Lower lobe of right lung (tissue), 2 donors: ENCODE measurements at regions not wholly inside any gene's neighbourhood (a gene's known extent, or its start where the extent isn't known, plus 50 kb on each side); places are given as distances from the start of the nearest gene placed in this dataset.
"Not testable (repeated sequence)": the region's sequence is repeated elsewhere in the genome, so short reads cannot be mapped to it uniquely, and the experiment has no call there.

Experiments used
- ATAC-seq, 2 donors: fragments of 200-7000 bp; cut with Tn5 transposase; one replicate each; pipeline ENCODE4 v1.9.1; 2020 to 2022; ENCODE audit warnings: mild to moderate bottlenecking in 2 of 2, moderate library complexity in 2 of 2
- DNase-seq: peaks from one replicate; pipeline ENCODE4 v3.0.0-alpha.2; 2020
- H3K27ac ChIP-seq: fragments of 200-600 bp; one replicate; pipeline ENCODE4 v1.8.0; 2022
- H3K27me3 ChIP-seq: fragments of 200-600 bp; one replicate; pipeline ENCODE4 v1.8.0; 2022; ENCODE audit warnings: low read depth
- H3K36me3 ChIP-seq: fragments of 200-600 bp; one replicate; pipeline ENCODE4 v1.8.0; 2022; ENCODE audit warnings: mild to moderate bottlenecking
- H3K4me1 ChIP-seq: fragments of 200-600 bp; one replicate; pipeline ENCODE4 v1.8.0; 2022
- H3K4me3 ChIP-seq: fragments of 200-600 bp; one replicate; pipeline ENCODE4 v1.8.0; 2022; ENCODE audit warnings: mild to moderate bottlenecking
- H3K9me3 ChIP-seq: fragments of 200-600 bp; one replicate; pipeline ENCODE4 v1.8.0; 2022
- intact Hi-C: fragments of 100-400 bp; cut with DNase I; formaldehyde crosslinking; loops from one replicate; pipeline ENCODE4 v1.11.0; 2022
- TF ChIP-seq, protein P1 (sequence below): fragments of 200-600 bp; IDR thresholded peaks from one replicate; pipeline ENCODE4 v1.8.0; 2022; ENCODE audit warnings: antibody characterized with exemption, mild to moderate bottlenecking
- donor health status: DM: no; HTN: yes; CAD: no; lungs with severe emphysema.

DNA sequence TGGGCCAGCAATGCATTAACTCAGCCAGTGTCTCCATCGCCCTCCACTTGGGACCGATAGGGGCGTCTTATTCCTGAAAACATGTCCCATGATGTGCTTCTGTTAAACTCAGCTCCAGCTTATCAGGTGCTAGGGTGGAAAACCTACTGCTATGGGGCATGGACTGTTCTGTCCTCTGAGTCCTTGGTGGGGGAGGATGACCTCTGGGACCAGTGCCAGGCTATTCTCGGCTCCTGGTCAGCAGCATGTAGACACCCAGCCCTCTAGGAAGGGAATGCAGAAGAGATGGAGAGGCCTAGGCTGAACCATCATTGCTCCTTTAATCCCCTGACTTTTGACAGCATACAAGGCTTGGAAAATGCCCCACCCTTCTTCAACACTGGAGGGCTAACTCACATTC lies 486.2 kb downstream of the MED13L start:
- intact Hi-C loops: no loop called here
- Histone ChIP-seq H3K9me3 (no peaks in the 10 kb centered on the region), H3K4me1 (no peaks in the 10 kb centered on the region), H3K36me3 (no peaks in the 10 kb centered on the region), H3K4me3 (no peak overlapping the region), H3K27me3 (peaks cover 5% of the 10 kb centered on the region), H3K27ac (no peak overlapping the region)
- TF ChIP-seq, protein P1, sequence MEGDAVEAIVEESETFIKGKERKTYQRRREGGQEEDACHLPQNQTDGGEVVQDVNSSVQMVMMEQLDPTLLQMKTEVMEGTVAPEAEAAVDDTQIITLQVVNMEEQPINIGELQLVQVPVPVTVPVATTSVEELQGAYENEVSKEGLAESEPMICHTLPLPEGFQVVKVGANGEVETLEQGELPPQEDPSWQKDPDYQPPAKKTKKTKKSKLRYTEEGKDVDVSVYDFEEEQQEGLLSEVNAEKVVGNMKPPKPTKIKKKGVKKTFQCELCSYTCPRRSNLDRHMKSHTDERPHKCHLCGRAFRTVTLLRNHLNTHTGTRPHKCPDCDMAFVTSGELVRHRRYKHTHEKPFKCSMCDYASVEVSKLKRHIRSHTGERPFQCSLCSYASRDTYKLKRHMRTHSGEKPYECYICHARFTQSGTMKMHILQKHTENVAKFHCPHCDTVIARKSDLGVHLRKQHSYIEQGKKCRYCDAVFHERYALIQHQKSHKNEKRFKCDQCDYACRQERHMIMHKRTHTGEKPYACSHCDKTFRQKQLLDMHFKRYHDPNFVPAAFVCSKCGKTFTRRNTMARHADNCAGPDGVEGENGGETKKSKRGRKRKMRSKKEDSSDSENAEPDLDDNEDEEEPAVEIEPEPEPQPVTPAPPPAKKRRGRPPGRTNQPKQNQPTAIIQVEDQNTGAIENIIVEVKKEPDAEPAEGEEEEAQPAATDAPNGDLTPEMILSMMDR: no peak
- no peak for DNase-seq
- no peak for ATAC-seq

DNA sequence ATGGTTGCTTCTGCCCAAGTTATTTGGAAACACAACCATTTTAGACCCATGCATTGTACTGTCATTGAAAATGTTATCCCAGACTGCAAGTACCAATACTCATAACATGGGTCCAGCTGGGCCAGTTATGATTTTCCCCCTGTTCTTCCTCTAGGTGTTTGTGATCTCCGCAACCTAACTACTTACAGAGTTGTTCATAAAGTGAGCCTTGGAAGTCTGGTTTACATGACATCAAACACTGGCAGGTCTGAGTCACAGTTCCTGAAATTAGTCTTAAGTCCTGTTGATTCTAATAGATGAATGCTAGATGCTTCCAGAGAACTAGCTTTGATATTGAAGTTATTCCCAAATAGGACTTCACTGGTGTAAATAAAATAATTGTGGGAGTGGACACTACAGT lies 487.0 kb downstream of the MED13L start:
- no peak overlapping the region for H3K27ac ChIP-seq
- no peaks in the 10 kb centered on the region for H3K36me3 ChIP-seq
- no peak overlapping the region for H3K4me3 ChIP-seq
- peaks cover 5% of the 10 kb centered on the region for H3K27me3 ChIP-seq
- no peaks in the 10 kb centered on the region for H3K4me1 ChIP-seq
- no peak for DNase-seq
- TF ChIP-seq, protein P1: no peak
- intact Hi-C loops: no loop called here
- no peak for ATAC-seq
- no peaks in the 10 kb centered on the region for H3K9me3 ChIP-seq

DNA sequence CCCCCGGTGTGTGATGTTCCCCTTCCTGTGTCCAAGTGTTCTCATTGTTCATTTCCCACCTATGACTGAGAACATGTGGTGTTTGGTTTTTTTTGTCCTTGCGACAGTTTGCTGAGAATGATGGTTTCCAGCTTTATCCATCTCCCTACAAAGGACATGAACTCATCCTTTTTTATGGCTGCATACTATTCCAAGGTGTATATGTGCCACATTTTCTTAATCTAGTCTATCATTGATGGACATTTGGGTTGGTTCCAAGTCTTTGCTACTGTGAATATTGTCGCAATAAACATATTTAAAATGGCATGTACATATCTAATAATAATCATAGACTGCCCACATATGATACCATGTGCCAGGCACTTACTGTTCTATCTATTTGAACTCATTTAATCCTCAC lies 491.0 kb downstream of the MED13L start:
- H3K27ac ChIP-seq, H3K36me3 ChIP-seq, intact Hi-C loops, H3K4me3 ChIP-seq, H3K9me3 ChIP-seq, ATAC-seq, H3K27me3 ChIP-seq, DNase-seq, H3K4me1 ChIP-seq: not testable (repeated sequence)

DNA sequence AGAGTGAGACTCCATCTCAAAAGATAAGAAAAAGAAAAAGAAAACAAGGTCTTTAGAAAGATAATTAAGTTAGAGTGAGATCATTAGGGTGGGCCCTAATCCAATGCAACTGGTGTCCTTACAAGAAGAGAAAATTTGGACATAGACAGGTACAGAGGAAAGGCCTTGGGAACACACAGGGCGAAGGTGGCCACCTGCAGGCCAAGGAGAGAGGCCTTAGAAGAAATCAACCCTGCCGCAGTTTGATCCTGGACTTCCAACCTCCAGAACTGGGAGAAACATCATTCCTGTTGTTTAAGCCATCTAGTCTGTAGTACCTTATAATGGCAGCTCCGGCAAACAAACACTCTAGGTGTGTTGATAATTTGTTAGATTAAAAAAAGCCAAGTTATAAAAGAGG lies 491.9 kb downstream of the MED13L start:
- Histone ChIP-seq H3K27me3 (no peaks in the 10 kb centered on the region), H3K9me3 (peaks cover 2% of the 10 kb centered on the region), H3K27ac (no peak overlapping the region), H3K4me3 (no peak overlapping the region), H3K36me3 (no peaks in the 10 kb centered on the region), H3K4me1 (no peaks in the 10 kb centered on the region)
- TF ChIP-seq, protein P1: no peak
- intact Hi-C loops: no loop called here
- no peak for ATAC-seq
- no peak for DNase-seq

DNA sequence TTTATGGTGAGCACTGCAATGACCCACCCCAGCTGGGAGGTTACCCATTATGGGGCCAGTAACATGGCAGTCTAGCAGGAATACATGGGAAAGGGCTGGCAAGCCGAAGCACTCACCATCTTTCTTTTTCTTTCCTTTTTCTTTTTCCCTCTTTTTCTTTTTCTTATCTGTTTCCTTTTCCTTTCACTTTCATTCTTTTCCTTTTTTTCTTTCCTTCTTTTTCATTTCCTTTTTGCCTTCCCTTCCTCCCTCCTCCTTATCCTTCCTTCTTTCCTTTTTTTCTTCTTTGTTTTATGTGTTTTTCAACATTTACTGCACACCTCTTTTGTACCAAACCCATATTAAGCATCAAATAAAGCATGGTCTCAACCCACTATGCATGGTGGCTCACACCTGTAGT lies 501.1 kb downstream of the MED13L start:
- TF ChIP-seq, protein P1: no peak
- no peak for DNase-seq
- intact Hi-C loops: no loop called here
- ATAC-seq: no peak
- H3K27ac ChIP-seq: no peak overlapping the region
- H3K27me3 ChIP-seq: no peaks in the 10 kb centered on the region
- H3K4me3 ChIP-seq: no peak overlapping the region
- H3K4me1 ChIP-seq: no peaks in the 10 kb centered on the region
- no peaks in the 10 kb centered on the region for H3K9me3 ChIP-seq
- no peaks in the 10 kb centered on the region for H3K36me3 ChIP-seq

DNA sequence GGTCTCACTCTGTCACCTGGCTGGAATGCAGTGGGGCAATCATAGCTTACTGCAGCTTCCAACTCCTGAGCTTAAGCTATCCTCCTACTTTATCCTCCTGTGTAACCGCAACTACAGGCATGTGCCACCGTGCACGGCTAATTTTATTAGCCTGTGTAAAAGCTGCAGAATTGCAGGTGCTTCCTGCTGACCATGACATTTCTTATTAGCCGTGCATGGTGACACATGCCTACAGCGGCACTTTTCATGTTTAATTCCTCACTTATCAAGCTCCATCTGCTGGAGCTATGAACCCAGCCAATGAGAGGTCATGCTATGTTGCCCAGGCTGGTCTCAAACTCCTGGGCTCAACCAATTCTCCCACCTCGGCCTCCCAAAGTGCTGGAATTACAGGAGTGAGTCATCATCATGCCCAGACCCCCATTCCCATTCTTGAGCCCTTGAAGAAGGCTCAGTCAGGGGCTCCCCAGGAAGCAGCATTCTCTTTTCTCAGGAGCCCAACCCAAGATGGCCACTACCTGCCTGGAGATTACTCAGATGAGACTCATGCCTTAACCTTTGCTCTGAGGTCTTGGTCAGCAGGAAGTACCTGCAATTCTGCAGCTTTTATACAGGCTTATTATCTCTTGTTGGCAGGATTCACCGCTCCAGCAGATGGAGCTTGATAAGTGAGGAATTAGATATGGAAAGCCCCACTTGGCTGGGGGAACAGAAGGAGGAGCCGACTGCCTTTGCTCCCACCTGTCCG lies 503.2 kb downstream of the MED13L start:
- no peaks in the 10 kb centered on the region for H3K4me1 ChIP-seq
- no peak overlapping the region for H3K27ac ChIP-seq
- TF ChIP-seq, protein P1: no peak
- DNase-seq (no peak), ATAC-seq (no peak)
- no peaks in the 10 kb centered on the region for H3K9me3 ChIP-seq
- H3K36me3 ChIP-seq: no peaks in the 10 kb centered on the region
- no peak overlapping the region for H3K4me3 ChIP-seq
- intact Hi-C loops: no loop called here
- H3K27me3 ChIP-seq: no peaks in the 10 kb centered on the region
